H9 (cell line): ENCODE measurements at regions not wholly inside any gene's neighbourhood (a gene's known extent, or its start where the extent isn't known, plus 50 kb on each side); places are given as distances from the start of the nearest gene placed in this dataset.

ENCODE experiments used
- DNase-seq: peaks from one replicate; pipeline ENCODE4 v3.0.0-alpha.2; 2017
- H2AFZ ChIP-seq: one replicate; pipeline ENCODE4 v1.6.1; 2013; ENCODE audit warnings: mild to moderate bottlenecking, low read length, control low read depth, moderate library complexity
- H2AK5ac ChIP-seq: 2 replicates; pipeline ENCODE4 v1.6.1; 2013; ENCODE audit warnings: low read length, control low read depth, mixed read lengths; ENCODE audit not compliant: insufficient read length
- H2BK120ac ChIP-seq: one replicate; pipeline ENCODE4 v1.6.1; 2013; ENCODE audit warnings: low read depth, mild to moderate bottlenecking, low read length, control low read depth, inconsistent platforms; ENCODE audit not compliant: poor library complexity, severe bottlenecking
- H2BK12ac ChIP-seq: 2 replicates; pipeline ENCODE4 v1.6.1; 2013; ENCODE audit warnings: low read length, control low read depth, mixed read lengths, low read depth; ENCODE audit not compliant: insufficient read length
- H2BK15ac ChIP-seq: 2 replicates; pipeline ENCODE4 v1.6.1; 2013; ENCODE audit warnings: low read depth, low read length, control low read depth
- H2BK20ac ChIP-seq: one replicate; pipeline ENCODE4 v1.6.1; 2013; ENCODE audit warnings: low read depth, mild to moderate bottlenecking, low read length, control low read depth, inconsistent platforms; ENCODE audit not compliant: poor library complexity, severe bottlenecking
- H2BK5ac ChIP-seq: 2 replicates; pipeline ENCODE4 v1.6.1; 2013; ENCODE audit warnings: low read length, control low read depth, mixed read lengths; ENCODE audit not compliant: insufficient read length
- H3K14ac ChIP-seq: 2 replicates; pipeline ENCODE4 v1.6.1; 2013; ENCODE audit warnings: low read length, control low read depth; ENCODE audit not compliant: insufficient read depth
- H3K18ac ChIP-seq: 2 replicates; pipeline ENCODE4 v1.6.1; 2013; ENCODE audit warnings: low read depth, mild to moderate bottlenecking, mixed read lengths, low read length, control low read depth; ENCODE audit not compliant: insufficient read length
- H3K23ac ChIP-seq: 2 replicates; pipeline ENCODE4 v1.6.1; 2013; ENCODE audit warnings: low read length, control low read depth, mixed read lengths, low read depth; ENCODE audit not compliant: insufficient read length
- H3K23me2 ChIP-seq: 2 replicates; pipeline ENCODE4 v1.6.1; 2013; ENCODE audit warnings: low read depth, mild to moderate bottlenecking, mixed read lengths, low read length, control low read depth; ENCODE audit not compliant: insufficient read length, poor library complexity, severe bottlenecking
- H3K27ac ChIP-seq: 2 replicates; pipeline ENCODE4 v1.5.1; 2013; ENCODE audit warnings: low read length, control low read depth, mixed read lengths, low read depth; ENCODE audit not compliant: insufficient read length
- H3K27me3 ChIP-seq: 2 replicates; pipeline ENCODE4 v1.6.1; 2013; ENCODE audit warnings: low read length, control low read depth, inconsistent platforms; ENCODE audit not compliant: insufficient read depth
- H3K4ac ChIP-seq: 2 replicates; pipeline ENCODE4 v1.6.1; 2013; ENCODE audit warnings: low read depth, mild to moderate bottlenecking, control low read depth, inconsistent platforms, low read length, moderate library complexity
- H3K4me1 ChIP-seq: 2 replicates; pipeline ENCODE4 v1.6.1; 2013; ENCODE audit warnings: low read length, control low read depth, inconsistent platforms; ENCODE audit not compliant: insufficient read depth
- H3K4me2 ChIP-seq: 2 replicates; pipeline ENCODE4 v1.6.1; 2013; ENCODE audit warnings: low read length, control low read depth, mixed read lengths; ENCODE audit not compliant: insufficient read length, insufficient read depth
- H3K56ac ChIP-seq: 2 replicates; pipeline ENCODE4 v1.6.1; 2013; ENCODE audit warnings: low read depth, mild to moderate bottlenecking, mixed read lengths, low read length, control low read depth; ENCODE audit not compliant: insufficient read length
- H3K79me1 ChIP-seq: 2 replicates; pipeline ENCODE4 v1.6.1; 2013; ENCODE audit warnings: low read depth, mild to moderate bottlenecking, moderate library complexity, low read length, control low read depth, inconsistent platforms; ENCODE audit not compliant: insufficient read depth, poor library complexity, severe bottlenecking
- H3K79me2 ChIP-seq: 2 replicates; pipeline ENCODE4 v1.6.1; 2013; ENCODE audit warnings: low read length, control low read depth, inconsistent platforms; ENCODE audit not compliant: insufficient read depth
- H3K9ac ChIP-seq: 2 replicates; pipeline ENCODE4 v1.6.1; 2013; ENCODE audit warnings: low read length, control low read depth, mixed read lengths; ENCODE audit not compliant: insufficient read length; ENCODE audit errors: extremely low read depth
- H3K9me3 ChIP-seq: one replicate; pipeline ENCODE4 v1.6.1; 2013; ENCODE audit warnings: low read depth, low read length, inconsistent platforms; ENCODE audit not compliant: control insufficient read depth
- H3T11ph ChIP-seq: one replicate; pipeline ENCODE4 v1.6.1; 2013; ENCODE audit warnings: mild to moderate bottlenecking, low read length, control low read depth, inconsistent platforms
- H4K20me1 ChIP-seq: one replicate; pipeline ENCODE4 v1.6.1; 2013; ENCODE audit not compliant: control insufficient read depth, insufficient read length, insufficient read depth
- H4K5ac ChIP-seq: 2 replicates; pipeline ENCODE4 v1.6.1; 2013; ENCODE audit warnings: low read depth, mild to moderate bottlenecking, mixed read lengths, low read length, control low read depth; ENCODE audit not compliant: insufficient read length
- H4K8ac ChIP-seq: replicated peaks from 2 replicates; pipeline ENCODE4 v1.6.1; 2013; ENCODE audit warnings: low read length, control low read depth, mixed read lengths, low read depth; ENCODE audit not compliant: insufficient read length
- H4K91ac ChIP-seq: 2 replicates; pipeline ENCODE4 v1.6.1; 2013; ENCODE audit warnings: low read depth, mild to moderate bottlenecking, moderate library complexity, mixed read lengths, low read length, control low read depth; ENCODE audit not compliant: insufficient read length
- H3K27ac Mint-ChIP-seq, 3 experiments: 2 replicates in 2 of 3; 3 replicates in 1 of 3; pipeline ENCODE4 v1.8.0; 2020 to 2021; ENCODE audit warnings: mixed read lengths in 3 of 3, mild to moderate bottlenecking in 1 of 3, moderate library complexity in 1 of 3
- H3K27me3 Mint-ChIP-seq: 2 replicates; pipeline ENCODE4 v1.8.0; 2021; ENCODE audit warnings: low read depth, mild to moderate bottlenecking, moderate library complexity, mixed read lengths
- H3K36me3 Mint-ChIP-seq, 3 experiments: 2 replicates in 2 of 3; 3 replicates in 1 of 3; pipeline ENCODE4 v1.8.0; 2020 to 2021; ENCODE audit warnings: low read depth in 3 of 3, mixed read lengths in 3 of 3; ENCODE audit not compliant: insufficient read depth in 1 of 3
- H3K4me1 Mint-ChIP-seq, 2 experiments: 2 replicates each; pipeline ENCODE4 v1.8.0; 2020; ENCODE audit warnings: mixed read lengths in 2 of 2
- H3K4me3 Mint-ChIP-seq, 2 experiments: 2 replicates in 1 of 2; 3 replicates in 1 of 2; pipeline ENCODE4 v1.8.0; 2020 to 2021; ENCODE audit warnings: mild to moderate bottlenecking in 2 of 2, mixed read lengths in 2 of 2, moderate library complexity in 1 of 2
- H3K9me3 Mint-ChIP-seq, 2 experiments: 2 replicates in 1 of 2; 3 replicates in 1 of 2; pipeline ENCODE4 v1.8.0; 2020; ENCODE audit warnings: mild to moderate bottlenecking in 2 of 2, mixed read lengths in 2 of 2, moderate library complexity in 1 of 2
- CTCF ChIP-seq: fragments of 200-600 bp; sonication (generic); conservative IDR thresholded peaks from 3 replicates; pipeline ENCODE4 v1.8.0; 2021; ENCODE audit warnings: antibody characterized with exemption, mild to moderate bottlenecking
- WGBS: extraction: QIAGEN DNeasy Blood & Tissue Kit; methylation state at CpG from one replicate; pipeline ENCODE4 v1.1.7; 2013; ENCODE audit warnings: missing lambda C conversion rate, low lambda C conversion rate, mixed read lengths; ENCODE audit not compliant: insufficient read length; ENCODE audit errors: extremely low coverage; 5-methylcytosine and 5-hydroxymethylcytosine counted together

DNA sequence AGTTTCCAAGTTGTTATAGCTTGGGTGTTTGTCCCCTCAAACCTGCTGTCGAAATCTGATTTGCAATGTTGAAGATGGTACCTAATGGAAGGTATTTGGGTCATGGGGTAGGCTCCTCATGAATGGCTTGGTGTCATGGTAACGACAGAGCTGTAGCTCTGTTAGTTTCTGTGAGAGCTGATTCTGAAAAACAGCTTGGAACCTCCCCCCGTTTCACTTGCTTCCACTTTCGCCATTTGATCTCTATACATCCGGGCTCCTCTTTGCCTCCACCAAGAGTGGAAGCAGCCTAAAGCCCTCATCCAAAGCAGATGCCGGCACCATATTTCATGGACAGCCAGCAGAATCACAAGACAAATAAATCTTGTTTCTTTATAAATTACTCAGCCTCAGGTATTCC lies 1035.1 kb upstream of the SLC39A10 start:
- H4K91ac ChIP-seq: no peak overlapping the region
- H3K9me3 ChIP-seq: no peaks in the 10 kb centered on the region
- H4K20me1 ChIP-seq: no peaks in the 10 kb centered on the region
- H2AFZ ChIP-seq: no peak overlapping the region
- no peak overlapping the region for H3K56ac ChIP-seq
- H3K23ac ChIP-seq: no peak overlapping the region
- H2BK120ac ChIP-seq: no peak overlapping the region
- no peak overlapping the region for H3K4me2 ChIP-seq
- no peak overlapping the region for H2BK5ac ChIP-seq
- no peaks in the 10 kb centered on the region for H3K79me2 ChIP-seq
- DNase-seq: no peak
- no peak overlapping the region for H3T11ph ChIP-seq
- no peak overlapping the region for H3K14ac ChIP-seq
- no peak overlapping the region for H2BK12ac ChIP-seq
- H3K9ac ChIP-seq: no peak overlapping the region
- no peak overlapping the region for H4K5ac ChIP-seq
- Mint-ChIP-seq H3K27ac (no peak overlapping the region), H3K4me3 (no peak overlapping the region), H3K9me3 (no peaks in the 10 kb centered on the region; a peak in 1 of 5 replicates), H3K36me3 (no peaks in the 10 kb centered on the region), H3K4me1 (no peaks in the 10 kb centered on the region), H3K27me3 (no peaks in the 10 kb centered on the region)
- TF ChIP-seq CTCF: no peak
- H3K27me3 ChIP-seq: no peaks in the 10 kb centered on the region
- H2AK5ac ChIP-seq: no peak overlapping the region
- no peak overlapping the region for H3K4ac ChIP-seq
- H3K18ac ChIP-seq: no peak overlapping the region
- H2BK15ac ChIP-seq: no peak overlapping the region
- H2BK20ac ChIP-seq: no peak overlapping the region
- H3K27ac ChIP-seq: no peak overlapping the region
- WGBS: no CpG with 5 or more reads among the region's 6 CpGs
- H3K4me1 ChIP-seq: no peaks in the 10 kb centered on the region
- no peaks in the 10 kb centered on the region for H3K23me2 ChIP-seq
- H4K8ac ChIP-seq: no peak overlapping the region
- no peaks in the 10 kb centered on the region for H3K79me1 ChIP-seq
